ENCODE measurements at regions not wholly inside any gene's neighbourhood (a gene's known extent, or its start where the extent isn't known, plus 50 kb on each side); places are given as distances from the start of the nearest gene placed in this dataset.

GRCh38 chr3:66748175-66748876 lies 247.5 kb upstream of the LRIG1 start:
- Histone ChIP-seq H3K27me3 (ENCODE audit: control insufficient read depth in 2 of 2, insufficient read depth in 2 of 2, low read length in 2 of 2) (peaks cover 0 to 2% of the 10 kb centered on the region in 2 experiments), H3K9ac (replicated peaks; ENCODE audit: extremely low read depth, insufficient read depth, low read length) (no peak overlapping the region), H3K79me2 (ENCODE audit: control insufficient read depth, insufficient read depth, low read length) (no peaks in the 10 kb centered on the region), H3K4me1 (ENCODE audit: control insufficient read depth, extremely low read depth, insufficient read depth, low read length) (no peaks in the 10 kb centered on the region), H3K9me3 (replicated peaks; ENCODE audit: control insufficient read depth, insufficient read depth, low read length) (no peaks in the 10 kb centered on the region), H2AFZ (ENCODE audit: low read depth, low read length) (no peak overlapping the region), H3K9me1 (replicated peaks; ENCODE audit: control insufficient read depth, extremely low read depth, insufficient read depth, low read length) (no peaks in the 10 kb centered on the region), H3K4me2 (ENCODE audit: insufficient read depth, low read length) (no peak overlapping the region), H3K27ac (ENCODE audit: insufficient read depth, low read depth, low read length) (no peak overlapping the region), H4K20me1 (replicated peaks; ENCODE audit: control insufficient read depth, extremely low read depth, insufficient read depth, low read length) (no peaks in the 10 kb centered on the region), H3K36me3 (ENCODE audit: control insufficient read depth in 2 of 2, extremely low read depth in 1 of 2, insufficient read depth in 2 of 2, low read length in 2 of 2) (no peaks in the 10 kb centered on the region), H3K4me3 (replicated peaks in 1 of 3; ENCODE audit: insufficient read depth in 1 of 3, low read depth in 1 of 3, low read length in 3 of 3) (no peak overlapping the region)
- TF ChIP-seq EZH2 (IDR thresholded peaks at IDR 0.05; ENCODE audit: borderline replicate concordance, low read depth, low read length, severe bottlenecking) (no peak), FOS (IDR thresholded peaks at IDR 0.05; ENCODE audit: borderline replicate concordance, insufficient read depth, low read length) (no peak)
- intact Hi-C loops (cut with micrococcal nuclease): no loop called here
- CTCF ChIA-PET: interaction anchor here (0.9 to 1.7 kb wide), 3 partner anchors 74 to 494 kb away, joined by 4 read pairs; no protein-coding TSS in a partner anchor
- no TSS peak for BruUV-seq (replicated peaks)
- dilution Hi-C loops (cut with MboI; ENCODE audit: extremely low pct_ligation_motif_present, low sequenced_read_pairs): no loop called here
- no peak for FAIRE-seq
- no peak for DNase-seq (ENCODE audit: low read depth, low spot score)
- POLR2A ChIA-PET: no interaction called here

GRCh38 chr3:66751842-66752241 lies 246.3 kb upstream of the KBTBD8 start:
- FAIRE-seq: no peak
- CTCF ChIA-PET: no interaction called here
- dilution Hi-C loops (cut with MboI; ENCODE audit: extremely low pct_ligation_motif_present, low sequenced_read_pairs): no loop called here

More at GRCh38 chr3:66751842-66752241, 246.3 kb upstream of the KBTBD8 start:
- Histone ChIP-seq H3K9me3 (replicated peaks; ENCODE audit: control insufficient read depth, insufficient read depth, low read length) (no peaks in the 10 kb centered on the region), H3K9ac (replicated peaks; ENCODE audit: extremely low read depth, insufficient read depth, low read length) (no peak overlapping the region), H2AFZ (ENCODE audit: low read depth, low read length) (no peak overlapping the region), H3K79me2 (ENCODE audit: control insufficient read depth, insufficient read depth, low read length) (no peaks in the 10 kb centered on the region), H3K36me3 (ENCODE audit: control insufficient read depth in 2 of 2, extremely low read depth in 1 of 2, insufficient read depth in 2 of 2, low read length in 2 of 2) (no peaks in the 10 kb centered on the region), H4K20me1 (replicated peaks; ENCODE audit: control insufficient read depth, extremely low read depth, insufficient read depth, low read length) (no peaks in the 10 kb centered on the region), H3K4me2 (ENCODE audit: insufficient read depth, low read length) (no peak overlapping the region), H3K27ac (ENCODE audit: insufficient read depth, low read depth, low read length) (no peak overlapping the region), H3K27me3 (ENCODE audit: control insufficient read depth in 2 of 2, insufficient read depth in 2 of 2, low read length in 2 of 2) (no peaks in the 10 kb centered on the region), H3K9me1 (replicated peaks; ENCODE audit: control insufficient read depth, extremely low read depth, insufficient read depth, low read length) (no peaks in the 10 kb centered on the region), H3K4me3 (replicated peaks in 1 of 3; ENCODE audit: insufficient read depth in 1 of 3, low read depth in 1 of 3, low read length in 3 of 3) (no peak overlapping the region), H3K4me1 (ENCODE audit: control insufficient read depth, extremely low read depth, insufficient read depth, low read length) (no peaks in the 10 kb centered on the region)
- TF ChIP-seq FOS (IDR thresholded peaks at IDR 0.05; ENCODE audit: borderline replicate concordance, insufficient read depth, low read length) (no peak), POLR2AphosphoS5 (IDR thresholded peaks at IDR 0.05; ENCODE audit: insufficient read depth, low read depth, low read length) (no peak), MAX (IDR thresholded peaks at IDR 0.05; ENCODE audit: insufficient read depth, insufficient read length) (no peak), CTCF (IDR thresholded peaks at IDR 0.05; ENCODE audit: extremely low read depth in 1 of 2, insufficient read depth in 1 of 2, low read depth in 1 of 2, low read length in 2 of 2) (no peak), POLR2A (IDR thresholded peaks at IDR 0.05; ENCODE audit: low read depth, low read length) (no peak), GATA2 (IDR thresholded peaks at IDR 0.05; ENCODE audit: insufficient read depth, insufficient read length, low read depth, low read length) (no peak), MYC (IDR thresholded peaks at IDR 0.05; ENCODE audit: low read depth, low read length) (no peak), EZH2 (IDR thresholded peaks at IDR 0.05; ENCODE audit: borderline replicate concordance, low read depth, low read length, severe bottlenecking) (no peak), JUN (IDR thresholded peaks at IDR 0.05; ENCODE audit: borderline replicate concordance, insufficient read depth, insufficient read length, low read depth) (no peak)
- intact Hi-C loops (cut with micrococcal nuclease): no loop called here
- BruUV-seq (replicated peaks): no TSS peak
- no peak for DNase-seq (ENCODE audit: low read depth, low spot score)
- POLR2A ChIA-PET: no interaction called here

All from endothelial cell of umbilical vein (primary cell).